Esophagus squamous epithelium (tissue), 4 donors: ENCODE measurements at regions not wholly inside any gene's neighbourhood (a gene's known extent, or its start where the extent isn't known, plus 50 kb on each side); places are given as distances from the start of the nearest gene placed in this dataset.

Experiments
- CTCF ChIP-seq, 6 experiments: fragments of 450-650 bp in 4 of 6; fragments of 200-600 bp in 2 of 6; sonication (generic) in 2 of 6; IDR thresholded peaks; one replicate each; pipeline ENCODE4 v1.5.1; 2016 to 2019; ENCODE audit warnings: antibody characterized with exemption in 6 of 6, mild to moderate bottlenecking in 4 of 6, moderate library complexity in 4 of 6
- POLR2A ChIP-seq, 4 donors: fragments of 450-650 bp; IDR thresholded peaks; one replicate each; pipeline ENCODE4 v1.6.1; 2017; ENCODE audit warnings: antibody characterized with exemption in 4 of 4, mild to moderate bottlenecking in 4 of 4, moderate library complexity in 3 of 4

GRCh38 chr7:13078105-13078504 lies 390.7 kb downstream of the ARL4A start:
- TF ChIP-seq CTCF (IDR thresholded peaks at IDR 0.05) = no peak
- no peak for TF ChIP-seq POLR2A (IDR thresholded peaks at IDR 0.05)
